ENCODE measurements at regions not wholly inside any gene's neighbourhood (a gene's known extent, or its start where the extent isn't known, plus 50 kb on each side); places are given as distances from the start of the nearest gene placed in this dataset.

GRCh38 chr2:208643145-208643544 is 236.6 kb downstream of the PTH2R start:
- H3K27ac ChIP-seq: no peak overlapping the region
- WGBS, 2 donors: 96 to 100% methylated on average over 1 of the region's 1 CpG
- TF ChIP-seq, protein P1, sequence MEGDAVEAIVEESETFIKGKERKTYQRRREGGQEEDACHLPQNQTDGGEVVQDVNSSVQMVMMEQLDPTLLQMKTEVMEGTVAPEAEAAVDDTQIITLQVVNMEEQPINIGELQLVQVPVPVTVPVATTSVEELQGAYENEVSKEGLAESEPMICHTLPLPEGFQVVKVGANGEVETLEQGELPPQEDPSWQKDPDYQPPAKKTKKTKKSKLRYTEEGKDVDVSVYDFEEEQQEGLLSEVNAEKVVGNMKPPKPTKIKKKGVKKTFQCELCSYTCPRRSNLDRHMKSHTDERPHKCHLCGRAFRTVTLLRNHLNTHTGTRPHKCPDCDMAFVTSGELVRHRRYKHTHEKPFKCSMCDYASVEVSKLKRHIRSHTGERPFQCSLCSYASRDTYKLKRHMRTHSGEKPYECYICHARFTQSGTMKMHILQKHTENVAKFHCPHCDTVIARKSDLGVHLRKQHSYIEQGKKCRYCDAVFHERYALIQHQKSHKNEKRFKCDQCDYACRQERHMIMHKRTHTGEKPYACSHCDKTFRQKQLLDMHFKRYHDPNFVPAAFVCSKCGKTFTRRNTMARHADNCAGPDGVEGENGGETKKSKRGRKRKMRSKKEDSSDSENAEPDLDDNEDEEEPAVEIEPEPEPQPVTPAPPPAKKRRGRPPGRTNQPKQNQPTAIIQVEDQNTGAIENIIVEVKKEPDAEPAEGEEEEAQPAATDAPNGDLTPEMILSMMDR (IDR thresholded peaks at IDR 0.05): no peak
- no peak for TF ChIP-seq POLR2A (IDR thresholded peaks at IDR 0.05)
- no peaks in the 10 kb centered on the region for H3K9me3 ChIP-seq
- no peaks in the 10 kb centered on the region for H3K36me3 ChIP-seq
- no peak for DNase-seq
- no peak overlapping the region for H3K4me3 ChIP-seq (replicated peaks in 1 of 3)
- no peaks in the 10 kb centered on the region for H3K27me3 ChIP-seq
- no peaks in the 10 kb centered on the region for H3K4me1 ChIP-seq
- intact Hi-C loops (cut with DNase I): no loop called here

GRCh38 chr2:208645226-208645625 is 238.6 kb downstream of the PTH2R start:
- DNase-seq: no peak
- intact Hi-C loops (cut with DNase I): no loop called here
- Histone ChIP-seq H3K4me3 (replicated peaks in 1 of 3) (no peak overlapping the region), H3K27ac (no peak overlapping the region), H3K36me3 (no peaks in the 10 kb centered on the region), H3K4me1 (no peaks in the 10 kb centered on the region), H3K9me3 (no peaks in the 10 kb centered on the region), H3K27me3 (no peaks in the 10 kb centered on the region)
- 82 to 89% methylated on average over 1 of the region's 1 CpG for WGBS, 2 donors
- TF ChIP-seq POLR2A (IDR thresholded peaks at IDR 0.05): no peak
- TF ChIP-seq, protein P1 (IDR thresholded peaks at IDR 0.05): no peak

DNA sequence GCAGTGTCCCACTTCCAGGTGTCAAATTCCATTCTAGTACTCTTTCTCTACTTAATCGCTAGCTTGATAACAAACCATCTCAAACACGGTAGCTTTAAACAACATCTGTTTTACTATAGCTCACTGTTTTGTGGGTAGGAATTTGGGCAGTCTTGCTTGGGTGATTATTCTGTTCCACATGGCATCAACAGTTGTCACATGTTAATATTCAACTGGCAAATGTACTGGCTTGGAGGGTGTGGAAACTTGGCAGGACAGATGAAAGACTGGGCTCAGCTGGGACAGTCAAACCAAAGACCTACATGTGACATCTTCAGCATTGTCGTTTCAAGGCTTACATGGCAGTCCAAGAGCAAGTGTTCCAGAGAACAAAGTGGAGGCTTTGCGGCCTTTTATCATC is 241.8 kb downstream of the PTH2R start:
- Histone ChIP-seq H3K9me3 (no peaks in the 10 kb centered on the region), H3K27ac (no peak overlapping the region), H3K4me3 (replicated peaks in 1 of 3) (no peak overlapping the region), H3K4me1 (no peaks in the 10 kb centered on the region), H3K36me3 (no peaks in the 10 kb centered on the region), H3K27me3 (no peaks in the 10 kb centered on the region)
- DNase-seq: no peak
- intact Hi-C loops (cut with DNase I): no loop called here
- WGBS, 2 donors: 72 to 80% methylated on average over 4 of the region's 4 CpGs
- no peak for TF ChIP-seq POLR2A (IDR thresholded peaks at IDR 0.05)
- TF ChIP-seq, protein P1 (IDR thresholded peaks at IDR 0.05): no peak

DNA sequence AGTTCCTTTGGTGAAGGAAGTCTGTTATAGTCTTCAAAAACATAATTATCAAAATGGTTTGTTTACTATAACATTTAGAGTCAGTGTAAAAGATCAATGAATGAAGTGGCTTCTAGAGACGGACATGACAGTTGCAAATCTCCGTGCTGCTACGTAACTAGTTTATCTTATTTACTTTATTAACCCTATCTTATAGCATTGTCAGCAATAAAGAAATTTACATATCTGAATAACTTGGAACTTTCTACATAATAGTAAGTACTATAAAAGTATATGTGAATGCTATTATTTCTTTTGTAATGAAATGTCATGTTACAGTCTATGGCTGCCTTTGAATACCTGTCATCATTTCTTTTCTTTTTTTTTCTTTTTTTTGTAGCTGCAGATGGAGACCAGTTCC is 246.8 kb downstream of the PTH2R start:
- no peak overlapping the region for H3K27ac ChIP-seq
- H3K36me3 ChIP-seq: no peaks in the 10 kb centered on the region
- TF ChIP-seq, protein P1 (IDR thresholded peaks at IDR 0.05): no peak
- TF ChIP-seq POLR2A (IDR thresholded peaks at IDR 0.05): no peak
- no peak for DNase-seq
- H3K27me3 ChIP-seq: no peaks in the 10 kb centered on the region
- intact Hi-C loops (cut with DNase I): no loop called here
- H3K4me3 ChIP-seq (replicated peaks in 1 of 3): no peak overlapping the region
- 87 to 89% methylated on average over 3 of the region's 3 CpGs for WGBS, 2 donors
- H3K9me3 ChIP-seq: no peaks in the 10 kb centered on the region
- H3K4me1 ChIP-seq: no peaks in the 10 kb centered on the region

DNA sequence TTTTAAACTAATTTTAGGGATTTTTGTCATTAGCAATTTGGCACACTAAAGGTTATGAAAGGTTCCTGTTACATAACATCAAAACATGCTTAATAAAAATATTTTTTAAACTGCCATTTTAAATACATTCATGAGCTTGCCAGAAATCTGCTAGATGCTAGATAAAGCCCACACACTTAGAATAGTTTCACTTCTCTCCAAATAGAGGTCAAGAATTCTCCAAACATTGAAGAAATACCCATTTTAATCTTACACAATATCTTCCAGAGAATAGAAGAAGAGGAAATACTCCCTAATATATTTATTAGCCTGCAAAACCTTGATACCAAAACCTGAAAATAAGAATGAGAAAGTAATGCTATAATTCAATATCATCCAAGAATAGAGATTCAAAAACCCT is 247.5 kb downstream of the PTH2R start:
- intact Hi-C loops (cut with DNase I): no loop called here
- H3K27ac ChIP-seq: no peak overlapping the region
- no peaks in the 10 kb centered on the region for H3K9me3 ChIP-seq
- H3K4me3 ChIP-seq (replicated peaks in 1 of 3): no peak overlapping the region
- no peaks in the 10 kb centered on the region for H3K36me3 ChIP-seq
- no peak for DNase-seq
- TF ChIP-seq POLR2A (IDR thresholded peaks at IDR 0.05): no peak
- TF ChIP-seq, protein P1 (IDR thresholded peaks at IDR 0.05): no peak
- no peaks in the 10 kb centered on the region for H3K4me1 ChIP-seq
- H3K27me3 ChIP-seq: no peaks in the 10 kb centered on the region
